ENCODE measurements at regions not wholly inside any gene's neighbourhood (a gene's known extent, or its start where the extent isn't known, plus 50 kb on each side); places are given as distances from the start of the nearest gene placed in this dataset.
A peak's percentile ranks its signal among the peaks of the same experiment; 100 is the strongest.
"Not testable (repeated sequence)": the region's sequence is repeated elsewhere in the genome, so short reads cannot be mapped to it uniquely, and the experiment has no call there.

- peaks cover 14% of the 10 kb centered on the region for H3K27me3 Mint-ChIP-seq
- no peaks in the 10 kb centered on the region for H3K4me1 Mint-ChIP-seq
- no peaks in the 10 kb centered on the region for H3K9me3 Mint-ChIP-seq
- no peak overlapping the region for H3K27ac Mint-ChIP-seq
- H3K4me3 Mint-ChIP-seq, result no peak overlapping the region
- no peak for DNase-seq
- no peak for ATAC-seq
Observed at GRCh38 chr2:84084856-84085255, 374.2 kb downstream of the SUCLG1 start.

DNA sequence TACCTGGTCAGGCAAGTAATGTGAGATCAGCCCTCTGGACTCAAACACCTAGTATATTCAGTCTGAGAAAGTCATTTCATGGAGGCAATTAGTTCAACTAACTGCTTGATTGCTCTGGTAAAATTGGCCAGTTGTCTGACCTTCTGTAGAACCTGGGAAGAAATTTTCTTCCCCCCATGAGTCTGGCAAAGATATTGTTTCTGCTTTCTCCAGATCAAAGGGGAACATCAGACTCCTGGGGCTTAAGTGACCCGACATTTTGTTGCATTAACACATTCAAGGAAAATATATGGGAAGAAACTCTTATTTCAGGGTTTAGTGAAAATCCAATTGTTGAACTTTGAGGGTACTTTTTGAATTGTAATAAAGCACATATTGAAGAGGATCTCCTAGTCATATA is 375.1 kb downstream of the SUCLG1 start:
- H3K4me1 Mint-ChIP-seq, result no peaks in the 10 kb centered on the region
- no peak overlapping the region for H3K4me3 Mint-ChIP-seq
- no peak for DNase-seq
- ATAC-seq, result no peak
- H3K27ac Mint-ChIP-seq, result no peak overlapping the region
- peaks cover 14% of the 10 kb centered on the region for H3K27me3 Mint-ChIP-seq
- H3K9me3 Mint-ChIP-seq, result no peaks in the 10 kb centered on the region

- Mint-ChIP-seq H3K4me3 (no peak overlapping the region), H3K9me3 (no peaks in the 10 kb centered on the region), H3K27me3 (no peaks in the 10 kb centered on the region), H3K4me1 (no peaks in the 10 kb centered on the region), H3K27ac (no peak overlapping the region)
- no peak for ATAC-seq
- DNase-seq, result no peak
Observed at GRCh38 chr2:84078471-84078870, 380.6 kb downstream of the SUCLG1 start.

DNA sequence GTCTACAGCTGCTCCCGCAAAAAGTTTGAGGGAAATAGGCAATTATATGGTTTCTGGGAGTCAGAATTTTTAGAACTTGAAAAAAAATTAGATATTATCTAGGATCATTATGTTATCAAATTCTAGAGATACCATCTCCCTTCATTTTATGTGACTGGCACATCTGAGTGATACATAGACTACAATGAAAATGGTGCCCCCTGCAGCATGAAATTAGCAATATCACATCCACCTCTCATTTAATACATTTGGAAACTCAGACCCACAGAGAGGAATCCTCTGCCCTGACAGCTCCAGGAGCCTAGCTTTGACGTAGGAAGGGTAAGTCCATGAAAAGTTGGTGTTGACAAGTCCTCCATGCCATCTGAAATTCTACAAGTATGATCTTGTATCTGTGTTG is 381.6 kb downstream of the SUCLG1 start:
- no peak overlapping the region for H3K4me3 Mint-ChIP-seq
- no peaks in the 10 kb centered on the region for H3K4me1 Mint-ChIP-seq
- no peaks in the 10 kb centered on the region for H3K27me3 Mint-ChIP-seq
- H3K27ac Mint-ChIP-seq, result no peak overlapping the region
- peak in 1 of 2 donors; percentile 5 for DNase-seq
- no peaks in the 10 kb centered on the region for H3K9me3 Mint-ChIP-seq
- ATAC-seq, result no peak

GRCh38 chr2:84071050-84071449 is 388.0 kb downstream of the SUCLG1 start:
- DNase-seq (no peak), ATAC-seq (no peak)
- Mint-ChIP-seq H3K27me3 (no peaks in the 10 kb centered on the region), H3K4me1 (no peaks in the 10 kb centered on the region), H3K27ac (no peak overlapping the region), H3K4me3 (no peak overlapping the region), H3K9me3 (no peaks in the 10 kb centered on the region)

DNA sequence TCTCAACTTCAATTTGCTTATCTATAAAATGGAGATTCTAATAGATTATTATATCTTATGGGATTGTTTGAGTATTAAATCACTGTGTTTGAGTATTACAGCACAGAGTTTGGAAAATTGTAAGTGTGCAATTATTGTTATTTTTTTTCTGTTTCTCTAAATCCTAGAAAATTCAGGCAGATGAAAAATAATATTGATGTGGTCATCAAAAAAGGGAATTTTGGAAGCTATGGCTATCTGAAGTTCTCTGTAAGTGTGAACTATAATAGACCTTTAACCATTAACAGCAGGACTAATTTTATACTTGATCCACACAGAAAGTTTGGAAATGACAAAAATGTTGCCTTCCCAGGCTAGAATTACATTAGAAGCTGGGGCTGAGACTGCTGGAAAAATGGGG is 393.2 kb downstream of the SUCLG1 start:
- Mint-ChIP-seq H3K27ac (no peak overlapping the region), H3K9me3 (no peaks in the 10 kb centered on the region), H3K4me3 (no peak overlapping the region), H3K4me1 (no peaks in the 10 kb centered on the region), H3K27me3 (no peaks in the 10 kb centered on the region)
- ATAC-seq, result no peak
- no peak for DNase-seq

DNA sequence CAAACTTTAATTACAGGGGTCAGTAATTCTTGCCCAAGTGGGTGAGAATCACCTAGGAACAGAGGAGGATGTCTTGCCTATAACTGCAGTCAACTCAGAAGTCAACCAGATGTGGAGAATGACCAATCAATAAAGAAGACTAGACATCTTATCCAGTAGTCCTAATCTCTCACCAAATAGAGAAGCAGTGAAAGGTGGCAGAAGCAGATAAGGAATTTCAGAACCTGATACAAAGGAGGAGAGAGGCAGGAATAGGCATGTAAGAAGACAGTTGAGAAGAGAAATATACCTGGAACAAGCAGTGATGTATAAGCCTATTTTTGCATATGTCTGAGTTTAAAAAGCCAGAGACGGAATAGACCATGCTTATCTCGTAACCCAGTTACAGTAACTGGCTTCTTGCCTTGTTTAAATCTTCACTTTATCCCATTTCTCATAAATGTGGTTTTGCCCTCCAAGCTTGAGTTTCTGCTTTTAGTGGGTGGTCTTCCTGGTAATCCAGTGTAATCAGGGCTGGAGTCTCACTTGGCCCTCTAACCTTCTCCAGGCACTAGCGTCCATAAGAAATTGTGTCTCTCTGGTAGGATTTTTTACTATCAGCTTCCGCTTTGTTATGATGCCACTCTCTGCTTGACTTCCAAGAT is 401.0 kb downstream of the SUCLG1 start:
- H3K9me3 Mint-ChIP-seq, result no peaks in the 10 kb centered on the region
- H3K4me1 Mint-ChIP-seq, result no peaks in the 10 kb centered on the region
- no peak overlapping the region for H3K27ac Mint-ChIP-seq
- peaks cover 5% of the 10 kb centered on the region for H3K27me3 Mint-ChIP-seq
- DNase-seq, result no peak
- ATAC-seq, result no peak
- H3K4me3 Mint-ChIP-seq, result no peak overlapping the region

DNA sequence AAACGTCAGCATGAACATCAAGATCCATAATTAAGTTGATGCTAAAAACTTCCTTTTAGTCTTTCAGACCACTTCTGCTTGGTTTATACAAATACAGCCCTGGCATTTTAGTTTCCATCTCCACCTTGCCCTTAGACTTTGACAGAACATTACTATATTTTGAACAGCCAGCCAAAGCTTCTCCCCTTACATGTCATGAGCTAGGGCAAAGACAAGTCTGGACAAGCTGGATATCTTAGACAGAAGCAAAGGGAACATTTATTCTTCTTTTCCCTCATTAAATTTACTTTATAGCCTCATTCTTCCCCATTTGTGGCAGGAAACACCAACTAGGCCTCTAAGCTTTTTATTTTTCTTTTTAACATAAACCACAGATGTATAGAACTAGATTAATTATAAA is 403.3 kb downstream of the SUCLG1 start:
- peaks cover 5% of the 10 kb centered on the region for H3K27me3 Mint-ChIP-seq
- H3K27ac Mint-ChIP-seq, result no peak overlapping the region
- DNase-seq, result no peak
- H3K4me1 Mint-ChIP-seq, result no peaks in the 10 kb centered on the region
- H3K9me3 Mint-ChIP-seq, result no peaks in the 10 kb centered on the region
- no peak for ATAC-seq
- no peak overlapping the region for H3K4me3 Mint-ChIP-seq

- not testable (repeated sequence) for H3K4me1 Mint-ChIP-seq, DNase-seq, H3K27ac Mint-ChIP-seq, H3K27me3 Mint-ChIP-seq, H3K4me3 Mint-ChIP-seq, H3K9me3 Mint-ChIP-seq, ATAC-seq
Observed at GRCh38 chr2:84054577-84054976, 404.5 kb downstream of the SUCLG1 start.

GRCh38 chr2:84052913-84053312 is 406.2 kb downstream of the SUCLG1 start:
- H3K27me3 Mint-ChIP-seq, result peaks cover 5% of the 10 kb centered on the region
- no peak overlapping the region for H3K4me3 Mint-ChIP-seq
- DNase-seq (no peak), ATAC-seq (no peak)
- no peaks in the 10 kb centered on the region for H3K9me3 Mint-ChIP-seq
- no peaks in the 10 kb centered on the region for H3K4me1 Mint-ChIP-seq
- no peak overlapping the region for H3K27ac Mint-ChIP-seq

- peaks cover 2% of the 10 kb centered on the region for H3K27me3 Mint-ChIP-seq
- ATAC-seq, result no peak
- H3K9me3 Mint-ChIP-seq, result no peaks in the 10 kb centered on the region
- H3K4me3 Mint-ChIP-seq, result no peak overlapping the region
- no peak overlapping the region for H3K27ac Mint-ChIP-seq
- no peak for DNase-seq
- H3K4me1 Mint-ChIP-seq, result no peaks in the 10 kb centered on the region
Observed at GRCh38 chr2:84052043-84052442, 407.0 kb downstream of the SUCLG1 start.

GRCh38 chr2:84048964-84049363 is 410.1 kb downstream of the SUCLG1 start:
- ATAC-seq, result no peak
- Mint-ChIP-seq H3K27ac (no peak overlapping the region), H3K4me1 (no peaks in the 10 kb centered on the region), H3K4me3 (no peak overlapping the region), H3K9me3 (no peaks in the 10 kb centered on the region), H3K27me3 (no peaks in the 10 kb centered on the region)
- DNase-seq, result no peak

DNA sequence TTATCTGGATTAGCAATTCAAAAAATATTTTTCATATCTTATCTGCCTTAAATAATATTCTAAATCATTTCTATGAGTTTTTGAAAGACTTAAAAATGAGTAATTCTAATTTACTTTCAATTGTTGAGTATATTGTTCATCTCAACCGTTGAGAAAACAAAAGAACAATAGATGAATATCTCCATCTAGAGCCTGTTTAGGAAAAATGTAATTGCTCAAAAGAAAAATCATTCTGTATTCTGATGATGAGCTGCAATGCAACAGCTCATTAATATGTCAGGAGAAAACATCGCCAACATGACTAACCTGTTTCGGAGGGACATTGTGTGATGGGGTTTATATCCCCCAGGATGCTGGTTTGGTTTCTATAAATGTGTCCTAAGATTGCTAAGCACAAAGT is 417.6 kb downstream of the SUCLG1 start:
- Mint-ChIP-seq H3K27ac (no peak overlapping the region), H3K4me3 (no peak overlapping the region), H3K4me1 (no peaks in the 10 kb centered on the region), H3K9me3 (no peaks in the 10 kb centered on the region), H3K27me3 (peaks cover 25% of the 10 kb centered on the region)
- DNase-seq (no peak), ATAC-seq (no peak)

GRCh38 chr2:84040281-84040680 is 418.8 kb downstream of the SUCLG1 start:
- H3K4me1 Mint-ChIP-seq, result no peaks in the 10 kb centered on the region
- no peak overlapping the region for H3K27ac Mint-ChIP-seq

DNA sequence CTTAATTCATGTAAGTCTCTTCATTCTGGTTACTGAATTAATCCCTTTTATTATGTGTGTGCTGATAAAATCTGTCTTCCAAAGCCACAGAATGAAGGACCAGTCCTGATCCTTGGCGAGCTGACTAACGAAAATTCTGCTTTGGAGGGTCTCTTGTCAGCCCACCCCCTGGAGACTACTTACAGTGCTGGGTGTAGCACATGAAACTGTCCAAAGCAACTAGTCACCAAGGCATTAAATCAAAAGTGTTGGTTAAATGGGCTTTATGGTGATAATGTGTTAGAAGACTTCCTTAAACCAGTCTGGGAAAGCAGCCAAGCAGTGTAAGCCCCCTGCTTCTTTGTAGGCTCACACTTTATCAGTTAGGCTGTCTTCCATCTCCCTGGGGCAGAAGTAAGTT is 420.2 kb downstream of the SUCLG1 start:
- DNase-seq (no peak), ATAC-seq (no peak)
- no peaks in the 10 kb centered on the region for H3K4me1 Mint-ChIP-seq
- peaks cover 25% of the 10 kb centered on the region for H3K27me3 Mint-ChIP-seq
- H3K9me3 Mint-ChIP-seq, result no peaks in the 10 kb centered on the region
- no peak overlapping the region for H3K4me3 Mint-ChIP-seq
- H3K27ac Mint-ChIP-seq, result no peak overlapping the region

More at GRCh38 chr2:84040281-84040680, 418.8 kb downstream of the SUCLG1 start:
- DNase-seq (no peak), ATAC-seq (peak; percentile 23)
- H3K27me3 Mint-ChIP-seq, result peaks cover 25% of the 10 kb centered on the region
- no peak overlapping the region for H3K4me3 Mint-ChIP-seq
- H3K9me3 Mint-ChIP-seq, result no peaks in the 10 kb centered on the region

GRCh38 chr2:84033347-84033974 is 425.6 kb downstream of the SUCLG1 start:
- H3K4me3 Mint-ChIP-seq, result peak overlapping the region; percentile 3 to 4
- ATAC-seq, result no peak
- no peaks in the 10 kb centered on the region for H3K9me3 Mint-ChIP-seq
- H3K27ac Mint-ChIP-seq, result peak overlapping the region in 1 of 2 donors; percentile 17
- peaks cover 6% of the 10 kb centered on the region for H3K4me1 Mint-ChIP-seq
- H3K27me3 Mint-ChIP-seq, result no peaks in the 10 kb centered on the region
- no peak for DNase-seq

All from stimulated activated naive CD8-positive, alpha-beta T cell treated with anti-CD3 and anti-CD28 coated beads, Interleukin-15, amount 100 ng/mL, for 72 hours (primary cell).